CD4-positive, alpha-beta T cell treated with Interleukin-21 for 1 hour (primary cell): ENCODE measurements at regions not wholly inside any gene's neighbourhood (a gene's known extent, or its start where the extent isn't known, plus 50 kb on each side); places are given as distances from the start of the nearest gene placed in this dataset.

Source experiments
- DNase-seq: peaks from one replicate; pipeline ENCODE4 v3.0.0-alpha.2; 2020

GRCh38 chr2:21288299-21288698 is 164.5 kb downstream of the TDRD15 start:
- no peak for DNase-seq

GRCh38 chr2:21288739-21289520 is 165.2 kb downstream of the TDRD15 start:
- no peak for DNase-seq

- no peak for DNase-seq
Observed at GRCh38 chr2:21289551-21289950, 165.8 kb downstream of the TDRD15 start.

- DNase-seq, result no peak
Observed at GRCh38 chr2:21289989-21290388, 166.2 kb downstream of the TDRD15 start.

GRCh38 chr2:21291426-21291825 is 167.7 kb downstream of the TDRD15 start:
- DNase-seq, result no peak

- DNase-seq, result no peak
Observed at GRCh38 chr2:21294446-21294845, 170.7 kb downstream of the TDRD15 start.

GRCh38 chr2:21299411-21299810 is 175.6 kb downstream of the TDRD15 start:
- DNase-seq, result no peak

- DNase-seq, result no peak
Observed at GRCh38 chr2:21301871-21302455, 178.2 kb downstream of the TDRD15 start.

- no peak for DNase-seq
Observed at GRCh38 chr2:21303876-21304275, 180.1 kb downstream of the TDRD15 start.

GRCh38 chr2:21305581-21305980 is 181.8 kb downstream of the TDRD15 start:
- DNase-seq, result no peak

- no peak for DNase-seq
Observed at GRCh38 chr2:21306235-21306634, 182.5 kb downstream of the TDRD15 start.

- DNase-seq, result no peak
Observed at GRCh38 chr2:21307037-21307436, 183.3 kb downstream of the TDRD15 start.

GRCh38 chr2:21310493-21310892 is 186.7 kb downstream of the TDRD15 start:
- DNase-seq, result no peak

GRCh38 chr2:21314322-21314835 is 190.6 kb downstream of the TDRD15 start:
- DNase-seq, result no peak

GRCh38 chr2:21317131-21317530 is 193.4 kb downstream of the TDRD15 start:
- DNase-seq, result peak; percentile 17

GRCh38 chr2:21318263-21318662 is 194.5 kb downstream of the TDRD15 start:
- DNase-seq, result no peak

GRCh38 chr2:21326152-21326551 is 202.4 kb downstream of the TDRD15 start:
- DNase-seq, result no peak

- no peak for DNase-seq
Observed at GRCh38 chr2:21328177-21328576, 204.4 kb downstream of the TDRD15 start.

GRCh38 chr2:21330786-21331391 is 207.1 kb downstream of the TDRD15 start:
- no peak for DNase-seq

- DNase-seq, result no peak
Observed at GRCh38 chr2:21331625-21332370, 208.0 kb downstream of the TDRD15 start.

GRCh38 chr2:21332993-21333625 is 209.3 kb downstream of the TDRD15 start:
- no peak for DNase-seq

GRCh38 chr2:21333684-21334083 is 209.9 kb downstream of the TDRD15 start:
- DNase-seq, result no peak

GRCh38 chr2:21346984-21347383 is 223.2 kb downstream of the TDRD15 start:
- no peak for DNase-seq
